ENCODE measurements at regions not wholly inside any gene's neighbourhood (a gene's known extent, or its start where the extent isn't known, plus 50 kb on each side); places are given as distances from the start of the nearest gene placed in this dataset.

DNA sequence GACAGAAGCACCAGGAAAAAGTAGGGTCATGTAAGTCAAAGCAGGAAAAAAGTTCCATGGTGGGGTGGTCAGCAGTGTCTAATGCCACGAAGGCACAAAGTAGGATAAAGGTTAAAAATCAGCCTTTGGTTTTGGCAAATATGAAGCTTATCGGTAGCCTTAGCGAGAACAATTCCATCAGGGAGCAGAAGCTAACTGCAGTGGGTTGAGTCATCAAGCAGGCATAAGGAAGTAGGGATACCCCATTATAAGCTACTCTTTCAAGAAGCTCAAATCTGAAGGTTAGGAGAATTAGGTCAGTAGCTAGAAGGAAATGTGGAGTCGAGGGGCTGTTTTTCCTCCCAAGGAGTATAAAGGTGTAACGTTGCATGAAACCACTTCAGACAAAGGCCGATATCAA is 57.5 kb upstream of the USPL1 start:
- TF ChIP-seq, protein P1, sequence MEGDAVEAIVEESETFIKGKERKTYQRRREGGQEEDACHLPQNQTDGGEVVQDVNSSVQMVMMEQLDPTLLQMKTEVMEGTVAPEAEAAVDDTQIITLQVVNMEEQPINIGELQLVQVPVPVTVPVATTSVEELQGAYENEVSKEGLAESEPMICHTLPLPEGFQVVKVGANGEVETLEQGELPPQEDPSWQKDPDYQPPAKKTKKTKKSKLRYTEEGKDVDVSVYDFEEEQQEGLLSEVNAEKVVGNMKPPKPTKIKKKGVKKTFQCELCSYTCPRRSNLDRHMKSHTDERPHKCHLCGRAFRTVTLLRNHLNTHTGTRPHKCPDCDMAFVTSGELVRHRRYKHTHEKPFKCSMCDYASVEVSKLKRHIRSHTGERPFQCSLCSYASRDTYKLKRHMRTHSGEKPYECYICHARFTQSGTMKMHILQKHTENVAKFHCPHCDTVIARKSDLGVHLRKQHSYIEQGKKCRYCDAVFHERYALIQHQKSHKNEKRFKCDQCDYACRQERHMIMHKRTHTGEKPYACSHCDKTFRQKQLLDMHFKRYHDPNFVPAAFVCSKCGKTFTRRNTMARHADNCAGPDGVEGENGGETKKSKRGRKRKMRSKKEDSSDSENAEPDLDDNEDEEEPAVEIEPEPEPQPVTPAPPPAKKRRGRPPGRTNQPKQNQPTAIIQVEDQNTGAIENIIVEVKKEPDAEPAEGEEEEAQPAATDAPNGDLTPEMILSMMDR (IDR thresholded peaks at IDR 0.05) = no peak
- no peak for TF ChIP-seq POLR2A (IDR thresholded peaks at IDR 0.05)
